ENCODE measurements at regions not wholly inside any gene's neighbourhood (a gene's known extent, or its start where the extent isn't known, plus 50 kb on each side); places are given as distances from the start of the nearest gene placed in this dataset.
A peak's percentile ranks its signal among the peaks of the same experiment; 100 is the strongest.

- no peak overlapping the region for H3K9ac ChIP-seq (ENCODE audit: control insufficient read depth, extremely low read depth, insufficient read depth, low read length)
- no peaks in the 10 kb centered on the region for H3K4me1 ChIP-seq (ENCODE audit: control insufficient read depth, extremely low read depth, insufficient read depth, low read length)
- no peak overlapping the region for H3K4me3 ChIP-seq (ENCODE audit: control insufficient read depth in 2 of 3, extremely low read depth in 1 of 3, insufficient read depth in 2 of 3, low read depth in 1 of 3, low read length in 3 of 3)
- no peak for TF ChIP-seq EZH2 (IDR thresholded peaks at IDR 0.05; ENCODE audit: low read length)
- TF ChIP-seq CTCF (optimal IDR thresholded peaks at IDR 0.05 in 1 of 3, IDR thresholded peaks at IDR 0.05 in 1 of 3, conservative IDR thresholded peaks at IDR 0.05 in 1 of 3; ENCODE audit: extremely low read depth in 1 of 3, insufficient read depth in 2 of 3, low read length in 3 of 3) = no peak
- H4K20me1 ChIP-seq (ENCODE audit: control insufficient read depth, extremely low read depth, insufficient read depth, low read length) = no peaks in the 10 kb centered on the region
- FAIRE-seq (no peak), DNase-seq (ENCODE audit: low read depth, low spot score) (no peak)
- H3K9me3 ChIP-seq (ENCODE audit: control insufficient read depth, low read depth, low read length) = no peaks in the 10 kb centered on the region
- dilution Hi-C loops (cut with MboI; ENCODE audit: extremely low pct_ligation_motif_present, low sequenced_read_pairs) = no loop called here
- H3K27ac ChIP-seq (ENCODE audit: control insufficient read depth, insufficient read depth, low read length) = no peak overlapping the region
- no peak overlapping the region for H3K4me2 ChIP-seq (ENCODE audit: control insufficient read depth, extremely low read depth, insufficient read depth, low read depth, low read length)
- H2AFZ ChIP-seq (ENCODE audit: control insufficient read depth, low read length) = no peak overlapping the region
- H3K27me3 ChIP-seq (ENCODE audit: control insufficient read depth, extremely low read depth, insufficient read depth, low read length) = no peaks in the 10 kb centered on the region
- no peaks in the 10 kb centered on the region for H3K36me3 ChIP-seq (ENCODE audit: control insufficient read depth in 2 of 2, extremely low read depth in 1 of 2, insufficient read depth in 2 of 2, low read length in 2 of 2)
- no peaks in the 10 kb centered on the region for H3K9me1 ChIP-seq (ENCODE audit: control insufficient read depth, extremely low read depth, insufficient read depth, low read length)
- H3K79me2 ChIP-seq (ENCODE audit: control insufficient read depth, insufficient read depth, low read length) = no peaks in the 10 kb centered on the region
These were observed 698.6 kb upstream of the MDGA2 start for GRCh38 chr14:48373981-48374380.

GRCh38 chr14:48350971-48351370 is 675.6 kb upstream of the MDGA2 start:
- Histone ChIP-seq H3K4me2 (ENCODE audit: control insufficient read depth, extremely low read depth, insufficient read depth, low read depth, low read length) (no peak overlapping the region), H2AFZ (ENCODE audit: control insufficient read depth, low read length) (no peak overlapping the region), H3K9ac (ENCODE audit: control insufficient read depth, extremely low read depth, insufficient read depth, low read length) (no peak overlapping the region), H3K4me3 (ENCODE audit: control insufficient read depth in 2 of 3, extremely low read depth in 1 of 3, insufficient read depth in 2 of 3, low read depth in 1 of 3, low read length in 3 of 3) (no peak overlapping the region), H3K9me1 (ENCODE audit: control insufficient read depth, extremely low read depth, insufficient read depth, low read length) (no peaks in the 10 kb centered on the region), H4K20me1 (ENCODE audit: control insufficient read depth, extremely low read depth, insufficient read depth, low read length) (no peaks in the 10 kb centered on the region), H3K9me3 (ENCODE audit: control insufficient read depth, low read depth, low read length) (no peaks in the 10 kb centered on the region), H3K27ac (ENCODE audit: control insufficient read depth, insufficient read depth, low read length) (no peak overlapping the region), H3K36me3 (ENCODE audit: control insufficient read depth in 2 of 2, extremely low read depth in 1 of 2, insufficient read depth in 2 of 2, low read length in 2 of 2) (no peaks in the 10 kb centered on the region), H3K27me3 (ENCODE audit: control insufficient read depth, extremely low read depth, insufficient read depth, low read length) (no peaks in the 10 kb centered on the region), H3K4me1 (ENCODE audit: control insufficient read depth, extremely low read depth, insufficient read depth, low read length) (no peaks in the 10 kb centered on the region), H3K79me2 (ENCODE audit: control insufficient read depth, insufficient read depth, low read length) (no peaks in the 10 kb centered on the region)
- TF ChIP-seq CTCF (optimal IDR thresholded peaks at IDR 0.05 in 1 of 3, IDR thresholded peaks at IDR 0.05 in 1 of 3, conservative IDR thresholded peaks at IDR 0.05 in 1 of 3; ENCODE audit: extremely low read depth in 1 of 3, insufficient read depth in 2 of 3, low read length in 3 of 3) (no peak), EZH2 (IDR thresholded peaks at IDR 0.05; ENCODE audit: low read length) (no peak)
- no peak for FAIRE-seq
- DNase-seq (ENCODE audit: low read depth, low spot score) = peak; percentile 1
- dilution Hi-C loops (cut with MboI; ENCODE audit: extremely low pct_ligation_motif_present, low sequenced_read_pairs) = no loop called here
